HepG2 (cell line): ENCODE measurements at regions not wholly inside any gene's neighbourhood (a gene's known extent, or its start where the extent isn't known, plus 50 kb on each side); places are given as distances from the start of the nearest gene placed in this dataset.

ENCODE experiments used
- ATAC-seq: fragments of 200-7000 bp; cut with Tn5 transposase; 3 replicates; pipeline ENCODE4 v1.9.1; 2020; ENCODE audit warnings: mild to moderate bottlenecking, moderate library complexity
- BruUV-seq: library from RNA; stranded (reverse); fragments of 400-500 nt; replicated peaks from 2 replicates; lab custom pipeline; 2021; lab: Mats Ljungman, UMichigan
- CTCF ChIA-PET: fragments of 300-600 bp; formaldehyde crosslinking; extraction: SDS; loops from one replicate; lab custom pipeline; 2021; ENCODE audit warnings: low total read pairs, inconsistent platforms, low intra/inter-chr PET ratio; lab: Yijun Ruan, JAX
- POLR2A ChIA-PET: fragments of 350-600 bp; sonication (Branson Sonifier 250); formaldehyde crosslinking; loops from one replicate; lab custom pipeline; 2020; ENCODE audit warnings: antibody characterized with exemption, inconsistent platforms; lab: Yijun Ruan, JAX
- DNase-seq: peaks from one replicate; pipeline ENCODE4 v3.0.0-alpha.2; 2015; ENCODE audit warnings: low spot score
- FAIRE-seq: peaks from 3 replicates; lab custom pipeline; 2011; peaks lifted over from hg19 to GRCh38; lab: Jason Lieb, UNC
- H2AFZ ChIP-seq: one replicate; pipeline ENCODE4 v1.6.1; 2011; ENCODE audit warnings: low read length, inconsistent platforms
- H3K27ac ChIP-seq: fragments of 300-600 bp; 3 replicates; pipeline ENCODE4 v1.8.0; 2011; ENCODE audit warnings: mixed run types, mild to moderate bottlenecking, mixed read lengths, low read length, inconsistent platforms; ENCODE audit not compliant: insufficient read depth; ENCODE audit errors: extremely low read length
- H3K27me3 ChIP-seq, 2 experiments: fragments of 200-600 bp in 1 of 2; 2 replicates in 1 of 2; 3 replicates in 1 of 2; pipeline versions ENCODE4 v1.6.0 to v1.8.0; 2011; ENCODE audit warnings: low read length in 2 of 2, mild to moderate bottlenecking in 2 of 2, moderate library complexity in 2 of 2, inconsistent platforms in 1 of 2; ENCODE audit not compliant: insufficient read depth in 2 of 2, control insufficient read depth in 1 of 2
- H3K36me3 ChIP-seq, 2 experiments: fragments of 200-600 bp in 1 of 2; replicated peaks in 1 of 2; 2 replicates in 1 of 2; 3 replicates in 1 of 2; pipeline versions ENCODE4 v1.5.1 to v1.8.0; 2011; ENCODE audit warnings: low read length in 2 of 2, inconsistent platforms in 1 of 2; ENCODE audit not compliant: insufficient read depth in 2 of 2, control insufficient read depth in 1 of 2
- H3K4me1 ChIP-seq: 2 replicates; pipeline ENCODE4 v1.5.1; 2012; ENCODE audit warnings: low read length, inconsistent platforms; ENCODE audit not compliant: insufficient read depth
- H3K4me2 ChIP-seq: 2 replicates; pipeline ENCODE4 v1.6.0; 2011; ENCODE audit warnings: low read depth, low read length, inconsistent platforms
- H3K4me3 ChIP-seq, 3 experiments: fragments of 200-600 bp in 1 of 3; sonication (generic), shearing (Covaris generic) in 1 of 3; replicated peaks in 1 of 3; 2 replicates each; pipeline ENCODE4 v1.5.1; 2011 to 2016; ENCODE audit warnings: low read length in 3 of 3, inconsistent platforms in 2 of 3, low read depth in 2 of 3, mild to moderate bottlenecking in 2 of 3, control low read depth in 1 of 3, mixed read lengths in 1 of 3; ENCODE audit not compliant: insufficient read depth in 1 of 3
- H3K79me2 ChIP-seq: one replicate; pipeline ENCODE4 v1.6.1; 2011; ENCODE audit warnings: low read length, inconsistent platforms; ENCODE audit not compliant: insufficient read depth
- H3K9ac ChIP-seq: 2 replicates; pipeline ENCODE4 v1.6.0; 2011; ENCODE audit warnings: mild to moderate bottlenecking, low read depth, low read length, inconsistent platforms; ENCODE audit not compliant: insufficient read depth
- H3K9me3 ChIP-seq: 2 replicates; pipeline ENCODE4 v1.5.1; 2012; ENCODE audit warnings: mild to moderate bottlenecking, low read length
- H4K20me1 ChIP-seq: 2 replicates; pipeline ENCODE4 v1.6.0; 2011; ENCODE audit warnings: inconsistent platforms, mild to moderate bottlenecking, low read length, moderate library complexity; ENCODE audit not compliant: insufficient read depth
- BRD4 ChIP-seq: sonication (generic); formaldehyde crosslinking; IDR thresholded peaks from 2 replicates; pipeline ENCODE4 v1.4.0; 2020; ENCODE audit warnings: missing genetic modification reagents
- CEBPG ChIP-seq: IDR thresholded peaks from 2 replicates; pipeline ENCODE4 v1.6.1; 2016
- FLYWCH1 ChIP-seq: sonication (generic); formaldehyde crosslinking; IDR thresholded peaks from 2 replicates; pipeline ENCODE4 v1.8.1; 2023; ENCODE audit warnings: mild to moderate bottlenecking, missing genetic modification reagents
- HCFC1 ChIP-seq: fragments of 150-350 bp; IDR thresholded peaks from 2 replicates; pipeline ENCODE4 v1.6.1; 2014; ENCODE audit warnings: low read depth, low read length
- NFE2L1 ChIP-seq: sonication (generic); formaldehyde crosslinking; IDR thresholded peaks from 2 replicates; pipeline ENCODE4 v1.4.0; 2020; ENCODE audit warnings: missing genetic modification reagents, mild to moderate bottlenecking, borderline replicate concordance
- SP5 ChIP-seq: IDR thresholded peaks from 2 replicates; pipeline ENCODE4 v1.6.1; 2016; ENCODE audit warnings: low read depth, borderline replicate concordance
- YY1 ChIP-seq: IDR thresholded peaks from 2 replicates; pipeline ENCODE4 v1.6.1; 2011; ENCODE audit warnings: low read length, low read depth, moderate library complexity, mild to moderate bottlenecking; ENCODE audit not compliant: insufficient read depth, insufficient replicate concordance
- ZNF256 ChIP-seq: sonication (generic); formaldehyde crosslinking; conservative IDR thresholded peaks from 2 replicates; pipeline ENCODE4 v1.4.0; 2020; ENCODE audit warnings: missing genetic modification reagents
- ZNF33A ChIP-seq: sonication (generic); formaldehyde crosslinking; IDR thresholded peaks from 2 replicates; pipeline ENCODE4 v1.5.1; 2020; ENCODE audit warnings: missing genetic modification reagents, mild to moderate bottlenecking, moderate library complexity, borderline replicate concordance
- ZNF552 ChIP-seq: sonication (generic); formaldehyde crosslinking; IDR thresholded peaks from 2 replicates; pipeline ENCODE4 v1.9.0; 2022; ENCODE audit warnings: missing genetic modification reagents, mild to moderate bottlenecking, borderline replicate concordance
- ZSCAN30 ChIP-seq: sonication (generic); formaldehyde crosslinking; IDR thresholded peaks from 2 replicates; pipeline ENCODE4 v1.5.0; 2020; ENCODE audit warnings: mild to moderate bottlenecking, missing genetic modification reagents
- WGBS: methylation state at CpG from one replicate; pipeline ENCODE4 v1.1.6; 2017; ENCODE audit warnings: low lambda C conversion rate; 5-methylcytosine and 5-hydroxymethylcytosine counted together
- in situ Hi-C: cut with HindIII; loops from 2 replicates; pipeline ENCODE4 v1.10.0; 2017; ENCODE audit warnings: low pct_unique_long_range_greater_than_20kb; ENCODE audit not compliant: extremely low pct_ligation_motif_present
- intact Hi-C: fragments of 100-400 bp; cut with micrococcal nuclease; formaldehyde crosslinking; loops from one replicate; pipeline ENCODE4 v1.10.0; 2022; ENCODE audit not compliant: unreplicated experiment
- TF ChIP-seq, protein P1 (sequence below): fragments of 450-650 bp; IDR thresholded peaks from 2 replicates; pipeline ENCODE4 v1.6.1; 2016
- TF ChIP-seq, protein P2 (sequence below): sonication (generic); formaldehyde crosslinking; IDR thresholded peaks from 2 replicates; pipeline ENCODE4 v1.4.0; 2020; ENCODE audit warnings: missing genetic modification reagents, borderline replicate concordance
- TF ChIP-seq, protein P3 (sequence below): IDR thresholded peaks from 2 replicates; pipeline ENCODE4 v1.6.1; 2016; ENCODE audit warnings: low read depth, control low read depth

DNA sequence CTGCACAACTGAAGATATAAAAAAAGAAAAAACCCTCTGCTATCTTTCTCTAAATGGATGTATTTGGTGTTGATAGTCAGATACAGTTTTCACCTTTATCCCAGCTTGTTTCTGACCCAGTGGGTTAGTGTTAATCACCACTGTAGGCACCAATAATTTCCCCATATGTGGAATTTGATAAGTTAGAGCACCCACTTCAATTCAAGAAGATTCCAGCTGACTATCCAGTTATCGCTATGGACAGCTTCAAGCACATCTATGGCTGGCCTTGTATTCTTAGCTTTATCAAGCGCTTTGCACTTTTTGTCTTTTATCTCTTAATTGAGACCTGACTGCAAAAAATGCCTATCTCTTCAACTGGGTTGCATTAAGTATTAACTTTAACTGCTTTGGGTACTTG lies 200.4 kb downstream of the NR4A2 start:
- intact Hi-C loops (no loop called here), in situ Hi-C loops (no loop called here)
- H3K27ac ChIP-seq = no peak overlapping the region
- no peak overlapping the region for H3K4me2 ChIP-seq
- no peaks in the 10 kb centered on the region for H3K36me3 ChIP-seq
- ATAC-seq (no peak), FAIRE-seq (no peak), DNase-seq (no peak)
- WGBS = 31% methylated on average over 2 of the region's 2 CpGs
- no peak for TF ChIP-seq YY1
- TF ChIP-seq, protein P1, sequence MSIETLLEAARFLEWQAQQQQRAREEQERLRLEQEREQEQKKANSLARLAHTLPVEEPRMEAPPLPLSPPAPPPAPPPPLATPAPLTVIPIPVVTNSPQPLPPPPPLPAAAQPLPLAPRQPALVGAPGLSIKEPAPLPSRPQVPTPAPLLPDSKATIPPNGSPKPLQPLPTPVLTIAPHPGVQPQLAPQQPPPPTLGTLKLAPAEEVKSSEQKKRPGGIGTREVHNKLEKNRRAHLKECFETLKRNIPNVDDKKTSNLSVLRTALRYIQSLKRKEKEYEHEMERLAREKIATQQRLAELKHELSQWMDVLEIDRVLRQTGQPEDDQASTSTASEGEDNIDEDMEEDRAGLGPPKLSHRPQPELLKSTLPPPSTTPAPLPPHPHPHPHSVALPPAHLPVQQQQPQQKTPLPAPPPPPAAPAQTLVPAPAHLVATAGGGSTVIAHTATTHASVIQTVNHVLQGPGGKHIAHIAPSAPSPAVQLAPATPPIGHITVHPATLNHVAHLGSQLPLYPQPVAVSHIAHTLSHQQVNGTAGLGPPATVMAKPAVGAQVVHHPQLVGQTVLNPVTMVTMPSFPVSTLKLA = no peak
- ChIA-PET CTCF (no interaction called here), POLR2A (no interaction called here)
- H2AFZ ChIP-seq = no peak overlapping the region
- no peaks in the 10 kb centered on the region for H3K79me2 ChIP-seq
- H3K4me1 ChIP-seq = no peaks in the 10 kb centered on the region
- no TSS peak for BruUV-seq
- H3K9me3 ChIP-seq = no peaks in the 10 kb centered on the region
- no peak overlapping the region for H3K4me3 ChIP-seq
- H4K20me1 ChIP-seq = no peaks in the 10 kb centered on the region
- no peaks in the 10 kb centered on the region for H3K27me3 ChIP-seq
- H3K9ac ChIP-seq = no peak overlapping the region

DNA sequence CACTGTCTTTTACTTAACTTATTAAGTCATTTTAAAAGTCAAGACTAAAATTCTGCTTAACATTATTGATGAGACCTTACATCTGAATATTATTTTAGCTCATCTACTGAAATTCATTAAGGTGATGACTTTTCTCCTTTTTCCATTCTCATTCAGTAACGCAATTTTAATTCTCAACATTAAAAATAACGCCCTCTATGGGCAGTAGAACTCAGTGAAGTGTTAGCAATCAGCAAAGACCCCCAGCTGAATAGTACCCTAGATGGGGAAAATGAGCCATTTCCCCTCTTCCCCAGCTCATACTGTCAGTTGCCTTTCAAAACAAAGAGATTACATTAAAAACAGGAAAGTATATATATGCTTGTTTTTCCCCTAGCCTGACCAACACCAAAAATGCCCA lies 203.3 kb downstream of the NR4A2 start:
- in situ Hi-C loops = no loop called here
- 28% methylated on average over 2 of the region's 2 CpGs for WGBS
- DNase-seq = no peak
- Histone ChIP-seq H3K27ac (no peak overlapping the region), H3K4me3 (no peak overlapping the region), H3K79me2 (no peaks in the 10 kb centered on the region), H3K4me1 (no peaks in the 10 kb centered on the region), H3K27me3 (no peaks in the 10 kb centered on the region), H3K9me3 (no peaks in the 10 kb centered on the region), H2AFZ (no peak overlapping the region), H3K36me3 (no peaks in the 10 kb centered on the region), H4K20me1 (no peaks in the 10 kb centered on the region), H3K9ac (no peak overlapping the region), H3K4me2 (no peak overlapping the region)
- no peak for ATAC-seq
- no TSS peak for BruUV-seq
- POLR2A ChIA-PET = no interaction called here
- CTCF ChIA-PET = no interaction called here
- FAIRE-seq = no peak
- intact Hi-C loops = no loop called here
- TF ChIP-seq, protein P2, sequence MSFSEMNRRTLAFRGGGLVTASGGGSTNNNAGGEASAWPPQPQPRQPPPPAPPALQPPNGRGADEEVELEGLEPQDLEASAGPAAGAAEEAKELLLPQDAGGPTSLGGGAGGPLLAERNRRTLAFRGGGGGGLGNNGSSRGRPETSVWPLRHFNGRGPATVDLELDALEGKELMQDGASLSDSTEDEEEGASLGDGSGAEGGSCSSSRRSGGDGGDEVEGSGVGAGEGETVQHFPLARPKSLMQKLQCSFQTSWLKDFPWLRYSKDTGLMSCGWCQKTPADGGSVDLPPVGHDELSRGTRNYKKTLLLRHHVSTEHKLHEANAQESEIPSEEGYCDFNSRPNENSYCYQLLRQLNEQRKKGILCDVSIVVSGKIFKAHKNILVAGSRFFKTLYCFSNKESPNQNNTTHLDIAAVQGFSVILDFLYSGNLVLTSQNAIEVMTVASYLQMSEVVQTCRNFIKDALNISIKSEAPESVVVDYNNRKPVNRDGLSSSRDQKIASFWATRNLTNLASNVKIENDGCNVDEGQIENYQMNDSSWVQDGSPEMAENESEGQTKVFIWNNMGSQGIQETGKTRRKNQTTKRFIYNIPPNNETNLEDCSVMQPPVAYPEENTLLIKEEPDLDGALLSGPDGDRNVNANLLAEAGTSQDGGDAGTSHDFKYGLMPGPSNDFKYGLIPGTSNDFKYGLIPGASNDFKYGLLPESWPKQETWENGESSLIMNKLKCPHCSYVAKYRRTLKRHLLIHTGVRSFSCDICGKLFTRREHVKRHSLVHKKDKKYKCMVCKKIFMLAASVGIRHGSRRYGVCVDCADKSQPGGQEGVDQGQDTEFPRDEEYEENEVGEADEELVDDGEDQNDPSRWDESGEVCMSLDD (CRISPR knock-in tag) = no peak
- TF ChIP-seq, protein P3, sequence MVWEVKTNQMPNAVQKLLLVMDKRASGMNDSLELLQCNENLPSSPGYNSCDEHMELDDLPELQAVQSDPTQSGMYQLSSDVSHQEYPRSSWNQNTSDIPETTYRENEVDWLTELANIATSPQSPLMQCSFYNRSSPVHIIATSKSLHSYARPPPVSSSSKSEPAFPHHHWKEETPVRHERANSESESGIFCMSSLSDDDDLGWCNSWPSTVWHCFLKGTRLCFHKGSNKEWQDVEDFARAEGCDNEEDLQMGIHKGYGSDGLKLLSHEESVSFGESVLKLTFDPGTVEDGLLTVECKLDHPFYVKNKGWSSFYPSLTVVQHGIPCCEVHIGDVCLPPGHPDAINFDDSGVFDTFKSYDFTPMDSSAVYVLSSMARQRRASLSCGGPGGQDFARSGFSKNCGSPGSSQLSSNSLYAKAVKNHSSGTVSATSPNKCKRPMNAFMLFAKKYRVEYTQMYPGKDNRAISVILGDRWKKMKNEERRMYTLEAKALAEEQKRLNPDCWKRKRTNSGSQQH (CRISPR knock-in tag) = no peak
- no peak for TF ChIP-seq NFE2L1
- TF ChIP-seq HCFC1 = no peak
- TF ChIP-seq ZNF552 (CRISPR knock-in tag) = no peak
- no peak for TF ChIP-seq ZNF256 (CRISPR knock-in tag)
- no peak for TF ChIP-seq BRD4 (CRISPR knock-in tag)
- TF ChIP-seq CEBPG = no peak
- no peak for TF ChIP-seq ZNF33A
- TF ChIP-seq SP5 (CRISPR knock-in tag) = no peak
- no peak for TF ChIP-seq FLYWCH1 (CRISPR knock-in tag)
- TF ChIP-seq ZSCAN30 (CRISPR knock-in tag) = no peak
